CD8-positive, alpha-beta memory T cell (primary cell): ENCODE measurements at regions not wholly inside any gene's neighbourhood (a gene's known extent, or its start where the extent isn't known, plus 50 kb on each side); places are given as distances from the start of the nearest gene placed in this dataset.
A peak's percentile ranks its signal among the peaks of the same experiment; 100 is the strongest.

Experiments
- CTCF ChIA-PET: fragments of 350-600 bp; sonication (Branson Sonifier 250); formaldehyde crosslinking; loops from one replicate; lab custom pipeline; 2021; ENCODE audit warnings: antibody characterized with exemption; lab: Charles Lee
- POLR2A ChIA-PET: fragments of 350-600 bp; sonication (Branson Sonifier 250); formaldehyde crosslinking; loops from one replicate; lab custom pipeline; 2021; ENCODE audit warnings: antibody characterized with exemption; lab: Charles Lee
- DNase-seq, 5 donors: peaks; one replicate each; pipeline versions ENCODE4 v3.0.0 to v3.0.0-alpha.2; 2020 to 2022; ENCODE audit warnings: mixed read lengths in 1 of 5
- H3K27ac ChIP-seq: one replicate; pipeline ENCODE4 v1.7.0; 2013; ENCODE audit warnings: low read depth, mild to moderate bottlenecking, low read length, moderate library complexity
- H3K27me3 ChIP-seq: 2 replicates; pipeline ENCODE4 v1.7.0; 2013; ENCODE audit warnings: low read length, mild to moderate bottlenecking; ENCODE audit not compliant: insufficient read depth, poor library complexity, severe bottlenecking
- H3K36me3 ChIP-seq: 2 replicates; pipeline ENCODE4 v1.7.0; 2013; ENCODE audit warnings: mild to moderate bottlenecking, low read length, moderate library complexity; ENCODE audit not compliant: insufficient read depth
- H3K4me1 ChIP-seq: 2 replicates; pipeline ENCODE4 v1.7.0; 2013; ENCODE audit warnings: mild to moderate bottlenecking, low read length, moderate library complexity; ENCODE audit not compliant: insufficient read depth
- H3K4me3 ChIP-seq: 2 replicates; pipeline ENCODE4 v1.7.0; 2013; ENCODE audit warnings: mild to moderate bottlenecking, low read length
- H3K9me3 ChIP-seq: 2 replicates; pipeline ENCODE4 v1.7.0; 2013; ENCODE audit warnings: mild to moderate bottlenecking, low read length
- H3K27ac Mint-ChIP-seq, 8 donors: one replicate each; pipeline ENCODE4 v1.8.0; 2020 to 2021; ENCODE audit warnings: mixed read lengths in 8 of 8, mild to moderate bottlenecking in 6 of 8, inconsistent platforms in 3 of 8, moderate library complexity in 3 of 8
- H3K27me3 Mint-ChIP-seq, 2 donors: one replicate each; pipeline ENCODE4 v1.8.0; 2020 to 2021; ENCODE audit warnings: mixed read lengths in 2 of 2, mild to moderate bottlenecking in 1 of 2, moderate library complexity in 1 of 2
- H3K36me3 Mint-ChIP-seq, 3 donors: one replicate each; pipeline ENCODE4 v1.8.0; 2020 to 2021; ENCODE audit warnings: mixed read lengths in 3 of 3, inconsistent platforms in 1 of 3, mild to moderate bottlenecking in 1 of 3
- H3K4me1 Mint-ChIP-seq, 3 donors: one replicate each; pipeline ENCODE4 v1.8.0; 2020 to 2021; ENCODE audit warnings: mixed read lengths in 3 of 3, inconsistent platforms in 1 of 3, mild to moderate bottlenecking in 1 of 3
- H3K4me3 Mint-ChIP-seq, 7 donors: one replicate each; pipeline ENCODE4 v1.8.0; 2020 to 2021; ENCODE audit warnings: mixed read lengths in 7 of 7, mild to moderate bottlenecking in 6 of 7, moderate library complexity in 4 of 7, inconsistent platforms in 2 of 7
- H3K9me3 Mint-ChIP-seq, 5 donors: one replicate each; pipeline ENCODE4 v1.8.0; 2020 to 2022; ENCODE audit warnings: mixed read lengths in 5 of 5, mild to moderate bottlenecking in 3 of 5, moderate library complexity in 2 of 5, inconsistent platforms in 1 of 5

- peak overlapping the region in 5 of 8 donors; percentile 5 to 85 (median 52) for H3K27ac Mint-ChIP-seq
- H3K9me3 Mint-ChIP-seq = no peaks in the 10 kb centered on the region
- no peaks in the 10 kb centered on the region for H3K36me3 ChIP-seq
- no peak overlapping the region for H3K4me3 ChIP-seq
- H3K4me3 Mint-ChIP-seq = no peak overlapping the region
- DNase-seq = no peak
- no peaks in the 10 kb centered on the region for H3K4me1 Mint-ChIP-seq
- H3K4me1 ChIP-seq = no peaks in the 10 kb centered on the region
- H3K27ac ChIP-seq = no peak overlapping the region
- peaks cover 0 to 2% (median 0%) of the 10 kb centered on the region in 3 donors for H3K36me3 Mint-ChIP-seq
- ChIA-PET CTCF (no interaction called here), POLR2A (no interaction called here)
- no peaks in the 10 kb centered on the region for H3K27me3 ChIP-seq
- no peaks in the 10 kb centered on the region for H3K9me3 ChIP-seq
- H3K27me3 Mint-ChIP-seq = peaks cover 0 to 2% of the 10 kb centered on the region in 2 donors
Measured at GRCh38 chr6:137782166-137783039, 84.7 kb upstream of the TNFAIP3 start.

DNA sequence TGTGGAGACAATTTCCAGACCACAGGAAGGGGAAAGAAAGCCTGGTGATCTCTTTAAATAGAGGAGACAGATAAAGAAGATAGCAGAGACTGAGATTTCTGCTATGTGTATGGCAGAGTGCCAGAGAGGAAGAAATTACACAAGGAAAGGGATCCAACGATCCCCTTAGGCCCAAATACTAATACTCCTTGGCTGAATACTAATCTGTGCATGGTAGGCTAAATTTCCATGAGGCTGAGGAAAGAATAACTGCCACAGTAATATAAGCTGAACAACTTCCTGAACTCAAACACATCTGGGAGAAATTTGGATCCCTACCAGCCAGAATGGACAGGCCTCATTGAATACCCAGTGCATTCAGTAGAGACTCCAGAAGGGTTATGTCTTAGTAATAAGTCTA lies 83.3 kb upstream of the TNFAIP3 start:
- H3K4me1 Mint-ChIP-seq = no peaks in the 10 kb centered on the region
- Histone ChIP-seq H3K27ac (no peak overlapping the region), H3K4me1 (no peaks in the 10 kb centered on the region), H3K27me3 (no peaks in the 10 kb centered on the region), H3K4me3 (no peak overlapping the region), H3K36me3 (no peaks in the 10 kb centered on the region), H3K9me3 (no peaks in the 10 kb centered on the region)
- H3K36me3 Mint-ChIP-seq = peaks cover 0 to 2% (median 0%) of the 10 kb centered on the region in 3 donors
- ChIA-PET CTCF (interaction anchor here (1.5 kb wide), 1 partner anchor 156 kb away, joined by 3 read pairs; no protein-coding TSS in a partner anchor), POLR2A (no interaction called here)
- H3K27me3 Mint-ChIP-seq = peaks cover 0 to 2% of the 10 kb centered on the region in 2 donors
- no peak for DNase-seq
- H3K27ac Mint-ChIP-seq = no peak overlapping the region
- no peak overlapping the region for H3K4me3 Mint-ChIP-seq
- H3K9me3 Mint-ChIP-seq = no peaks in the 10 kb centered on the region

GRCh38 chr6:137784583-137784982 lies 82.5 kb upstream of the TNFAIP3 start:
- H3K4me3 ChIP-seq = no peak overlapping the region
- no peaks in the 10 kb centered on the region for H3K9me3 ChIP-seq
- no peaks in the 10 kb centered on the region for H3K27me3 ChIP-seq
- peaks cover 0 to 4% (median 0%) of the 10 kb centered on the region in 3 donors for H3K4me1 Mint-ChIP-seq
- DNase-seq = no peak
- H3K36me3 Mint-ChIP-seq = peaks cover 0 to 2% (median 0%) of the 10 kb centered on the region in 3 donors
- no peak overlapping the region for H3K27ac Mint-ChIP-seq
- no peak overlapping the region for H3K4me3 Mint-ChIP-seq
- H3K36me3 ChIP-seq = no peaks in the 10 kb centered on the region
- peaks cover 0 to 2% of the 10 kb centered on the region in 2 donors for H3K27me3 Mint-ChIP-seq
- CTCF ChIA-PET = interaction anchor here (1.5 kb wide), 1 partner anchor 155 kb away, joined by 3 read pairs; no protein-coding TSS in a partner anchor
- H3K27ac ChIP-seq = no peak overlapping the region
- H3K4me1 ChIP-seq = no peaks in the 10 kb centered on the region
- POLR2A ChIA-PET = no interaction called here
- H3K9me3 Mint-ChIP-seq = no peaks in the 10 kb centered on the region

DNA sequence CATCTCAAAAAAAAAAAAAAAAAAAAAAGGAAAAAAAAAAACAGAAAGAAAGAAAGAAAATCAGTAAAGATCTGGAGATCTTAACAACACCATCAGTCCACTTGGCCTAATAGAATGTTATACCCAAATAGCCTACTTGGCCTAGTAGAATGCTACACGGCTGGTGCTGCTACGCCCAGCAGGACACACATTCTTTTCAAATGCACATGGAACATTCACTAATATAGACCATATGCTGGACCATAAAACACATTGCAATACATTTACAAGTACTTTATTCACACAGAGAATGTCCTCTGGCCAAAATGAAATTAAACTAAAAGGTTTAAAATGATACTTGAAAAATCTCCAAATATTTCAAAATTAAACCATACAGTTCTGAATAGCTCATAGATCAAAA lies 80.0 kb upstream of the TNFAIP3 start:
- no peaks in the 10 kb centered on the region for H3K27me3 ChIP-seq
- H3K4me3 Mint-ChIP-seq = no peak overlapping the region
- DNase-seq = no peak
- no peak overlapping the region for H3K27ac ChIP-seq
- CTCF ChIA-PET = interaction anchor here (1.1 to 2.0 kb wide), 3 partner anchors 11 to 79 kb away, joined by 4 to 8 read pairs (median 6); no protein-coding TSS in a partner anchor
- no peak overlapping the region for H3K4me3 ChIP-seq
- no peaks in the 10 kb centered on the region for H3K9me3 ChIP-seq
- H3K27me3 Mint-ChIP-seq = no peaks in the 10 kb centered on the region
- POLR2A ChIA-PET = no interaction called here
- peaks cover 0 to 2% (median 0%) of the 10 kb centered on the region in 3 donors for H3K36me3 Mint-ChIP-seq
- no peak overlapping the region for H3K27ac Mint-ChIP-seq
- no peaks in the 10 kb centered on the region for H3K9me3 Mint-ChIP-seq
- peaks cover 12 to 28% (median 24%) of the 10 kb centered on the region in 3 donors for H3K4me1 Mint-ChIP-seq
- H3K36me3 ChIP-seq = no peaks in the 10 kb centered on the region
- H3K4me1 ChIP-seq = peaks cover 23% of the 10 kb centered on the region

- DNase-seq = no peak
- no peak overlapping the region for H3K27ac Mint-ChIP-seq
- Histone ChIP-seq H3K4me3 (no peak overlapping the region), H3K27me3 (no peaks in the 10 kb centered on the region), H3K9me3 (no peaks in the 10 kb centered on the region), H3K4me1 (peaks cover 23% of the 10 kb centered on the region), H3K36me3 (no peaks in the 10 kb centered on the region), H3K27ac (no peak overlapping the region)
- ChIA-PET CTCF (interaction anchor here (1.9 to 2.0 kb wide), 2 partner anchors 10 to 12 kb away, joined by 4 to 8 read pairs; no protein-coding TSS in a partner anchor), POLR2A (interaction anchor here (0.5 kb wide), 1 partner anchor 69 kb away, joined by 3 read pairs; no protein-coding TSS in a partner anchor)
- peaks cover 17 to 36% (median 31%) of the 10 kb centered on the region in 3 donors for H3K4me1 Mint-ChIP-seq
- no peaks in the 10 kb centered on the region for H3K9me3 Mint-ChIP-seq
- no peaks in the 10 kb centered on the region for H3K27me3 Mint-ChIP-seq
- peaks cover 0 to 2% (median 0%) of the 10 kb centered on the region in 3 donors for H3K36me3 Mint-ChIP-seq
- no peak overlapping the region for H3K4me3 Mint-ChIP-seq
Measured at GRCh38 chr6:137788248-137788647, 78.8 kb upstream of the TNFAIP3 start.

DNA sequence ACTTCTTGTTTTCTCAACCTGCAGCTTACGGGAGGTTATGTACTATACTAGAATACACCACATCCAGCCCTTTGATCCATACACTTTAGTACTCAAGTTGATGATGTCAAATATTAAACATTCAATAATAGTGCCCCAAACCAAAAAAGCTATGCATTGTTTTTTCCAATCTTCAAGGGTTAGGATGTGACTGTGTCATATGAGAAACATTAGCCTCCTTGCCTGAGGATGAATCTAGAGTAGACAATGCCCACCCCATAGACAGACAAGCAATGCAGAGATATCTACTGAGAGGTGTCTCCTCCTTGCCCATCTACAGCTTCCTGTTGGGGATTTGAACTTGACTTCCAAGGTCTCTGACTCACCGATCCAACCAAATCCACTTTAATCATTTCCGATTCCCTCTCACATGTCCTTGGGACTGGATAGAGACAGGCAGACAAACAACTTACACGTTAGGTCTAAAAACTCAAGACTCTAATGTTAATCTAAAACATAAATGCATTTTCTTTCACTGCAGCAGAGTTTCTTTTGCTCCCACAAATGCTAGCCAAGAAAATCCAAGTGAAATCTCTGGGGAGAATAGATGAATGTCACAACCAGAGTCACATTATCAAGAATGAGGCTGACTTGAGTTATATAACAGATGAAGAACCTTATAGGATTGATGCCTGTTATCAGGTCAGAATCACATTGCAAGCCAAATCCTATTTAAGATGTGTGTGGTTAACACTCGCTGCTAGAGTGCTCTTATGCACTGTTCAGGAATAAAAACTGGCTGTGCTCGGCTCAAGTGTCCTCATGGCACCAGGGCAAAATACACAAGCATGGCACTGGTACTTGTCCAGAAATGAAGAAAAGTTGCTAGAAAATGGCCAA lies 75.5 kb upstream of the TNFAIP3 start:
- Mint-ChIP-seq H3K27ac (peak overlapping the region; percentile 14 to 73 (median 50)), H3K4me1 (peaks cover 40 to 61% (median 55%) of the 10 kb centered on the region in 3 donors), H3K27me3 (no peaks in the 10 kb centered on the region), H3K36me3 (no peaks in the 10 kb centered on the region), H3K9me3 (no peaks in the 10 kb centered on the region), H3K4me3 (peak overlapping the region; percentile 59 to 87 (median 65))
- H3K4me3 ChIP-seq = no peak overlapping the region
- no peaks in the 10 kb centered on the region for H3K27me3 ChIP-seq
- H3K4me1 ChIP-seq = peaks cover 37% of the 10 kb centered on the region
- no peak for DNase-seq
- no peak overlapping the region for H3K27ac ChIP-seq
- H3K9me3 ChIP-seq = no peaks in the 10 kb centered on the region
- no peaks in the 10 kb centered on the region for H3K36me3 ChIP-seq
- POLR2A ChIA-PET = interaction anchor here (0.6 kb wide), 1 partner anchor 124 kb away, joined by 3 read pairs; no protein-coding TSS in a partner anchor
- CTCF ChIA-PET = interaction anchor here (0.6 to 1.3 kb wide), 2 partner anchors 8 to 48 kb away, joined by 3 to 9 read pairs; no protein-coding TSS in a partner anchor

GRCh38 chr6:137792160-137793033 lies 74.7 kb upstream of the TNFAIP3 start:
- no peak overlapping the region for H3K4me3 ChIP-seq

More at GRCh38 chr6:137792160-137793033, 74.7 kb upstream of the TNFAIP3 start:
- H3K36me3 Mint-ChIP-seq = no peaks in the 10 kb centered on the region
- H3K36me3 ChIP-seq = no peaks in the 10 kb centered on the region
- H3K27me3 ChIP-seq = no peaks in the 10 kb centered on the region
- ChIA-PET POLR2A (interaction anchor here (0.6 kb wide), 1 partner anchor 59 kb away, joined by 9 read pairs; no protein-coding TSS in a partner anchor), CTCF (interaction anchor here (0.6 kb wide), 1 partner anchor 49 kb away, joined by 3 read pairs; no protein-coding TSS in a partner anchor)
- no peak for DNase-seq
- H3K4me3 Mint-ChIP-seq = peak overlapping the region; percentile 59 to 87 (median 65)
- no peaks in the 10 kb centered on the region for H3K27me3 Mint-ChIP-seq
- peak overlapping the region in 7 of 8 donors; percentile 38 to 73 (median 56) for H3K27ac Mint-ChIP-seq
- H3K27ac ChIP-seq = no peak overlapping the region
- H3K9me3 Mint-ChIP-seq = no peaks in the 10 kb centered on the region
- no peaks in the 10 kb centered on the region for H3K9me3 ChIP-seq
- H3K4me1 ChIP-seq = peaks cover 37% of the 10 kb centered on the region
- peaks cover 40 to 67% (median 55%) of the 10 kb centered on the region in 3 donors for H3K4me1 Mint-ChIP-seq
